Spleen (tissue), 11 donors: ENCODE measurements at regions not wholly inside any gene's neighbourhood (a gene's known extent, or its start where the extent isn't known, plus 50 kb on each side); places are given as distances from the start of the nearest gene placed in this dataset.

Experiments
- DNase-seq: peaks from one replicate; pipeline ENCODE4 v3.0.0-alpha.2; 2020
- H3K27ac ChIP-seq, 8 donors: fragments of 200-600 bp; sonication (generic) in 7 of 8; 1 replicate in 4 of 8; 2 replicates in 4 of 8; pipeline versions ENCODE4 v1.5.0 to v1.8.0; 2016 to 2021; ENCODE audit warnings: inconsistent platforms in 4 of 8, mild to moderate bottlenecking in 4 of 8, moderate library complexity in 1 of 8
- H3K27me3 ChIP-seq, 7 donors: fragments of 200-600 bp; sonication (generic) in 6 of 7; replicated peaks in 1 of 7; 1 replicate in 4 of 7; 2 replicates in 3 of 7; pipeline versions ENCODE4 v1.5.0 to v1.8.0; 2016 to 2021; ENCODE audit warnings: inconsistent platforms in 3 of 7, mild to moderate bottlenecking in 1 of 7
- H3K36me3 ChIP-seq, 6 donors: fragments of 200-600 bp; sonication (generic) in 5 of 6; 1 replicate in 4 of 6; 2 replicates in 2 of 6; pipeline versions ENCODE4 v1.5.0 to v1.8.0; 2016 to 2021; ENCODE audit warnings: inconsistent platforms in 2 of 6
- H3K4me1 ChIP-seq, 6 donors: fragments of 200-600 bp; sonication (generic) in 5 of 6; 1 replicate in 3 of 6; 2 replicates in 3 of 6; pipeline versions ENCODE4 v1.5.0 to v1.8.0; 2016 to 2021; ENCODE audit warnings: inconsistent platforms in 3 of 6
- H3K4me3 ChIP-seq, 8 donors: fragments of 200-600 bp; sonication (generic) in 7 of 8; 1 replicate in 4 of 8; 2 replicates in 4 of 8; pipeline versions ENCODE4 v1.5.0 to v1.8.0; 2016 to 2021; ENCODE audit warnings: inconsistent platforms in 4 of 8, mild to moderate bottlenecking in 4 of 8, moderate library complexity in 2 of 8
- H3K9me3 ChIP-seq, 8 donors: fragments of 200-600 bp; sonication (generic) in 7 of 8; 1 replicate in 4 of 8; 2 replicates in 4 of 8; pipeline versions ENCODE4 v1.5.0 to v1.8.0; 2016 to 2021; ENCODE audit warnings: inconsistent platforms in 4 of 8
- CTCF ChIP-seq, 11 experiments: fragments of 200-600 bp in 7 of 11; fragments of 450-650 bp in 4 of 11; sonication (generic) in 4 of 11; IDR thresholded peaks in 8 of 11; conservative IDR thresholded peaks in 3 of 11; 1 replicate in 7 of 11; 2 replicates in 4 of 11; pipeline versions ENCODE4 v1.4.0 to v1.8.0; 2016 to 2021; ENCODE audit warnings: antibody characterized with exemption in 11 of 11, inconsistent platforms in 4 of 11, mild to moderate bottlenecking in 1 of 11
- POLR2A ChIP-seq, 3 donors: fragments of 450-650 bp; IDR thresholded peaks; one replicate each; pipeline ENCODE4 v1.5.1; 2017; ENCODE audit warnings: antibody characterized with exemption in 3 of 3, mild to moderate bottlenecking in 1 of 3
- POLR2AphosphoS5 ChIP-seq, 3 donors: sonication (generic); formaldehyde crosslinking; IDR thresholded peaks; one replicate each; pipeline ENCODE4 v1.5.1; 2017; ENCODE audit warnings: antibody characterized with exemption in 3 of 3
- WGBS, 5 donors: extraction: QIAGEN DNeasy Blood & Tissue Kit in 3 of 5; methylation state at CpG; one replicate each; pipeline versions ENCODE4 v1.1.5 to v1.1.7; 2013 to 2018; 5-methylcytosine and 5-hydroxymethylcytosine counted together
- intact Hi-C: fragments of 100-400 bp; cut with DNase I; formaldehyde crosslinking; loops from one replicate; pipeline ENCODE4 v1.15.0; 2023; ENCODE audit warnings: low total_unique reads
- donor health status: healthy with polysubstance abuse.
- donor health status: DM: no; HTN: no; CAD: no; lungs with moderate emphysema.
- donor health status: DM: no; HTN: no; CAD: no.
- donor health status: Bipolar disorder and iron deficiency.
- donor health status: healthy.
- donor health status: DM: no; HTN: no; CAD: no.
- donor health status: DM: yes; HTN: yes; CAD: no.

DNA sequence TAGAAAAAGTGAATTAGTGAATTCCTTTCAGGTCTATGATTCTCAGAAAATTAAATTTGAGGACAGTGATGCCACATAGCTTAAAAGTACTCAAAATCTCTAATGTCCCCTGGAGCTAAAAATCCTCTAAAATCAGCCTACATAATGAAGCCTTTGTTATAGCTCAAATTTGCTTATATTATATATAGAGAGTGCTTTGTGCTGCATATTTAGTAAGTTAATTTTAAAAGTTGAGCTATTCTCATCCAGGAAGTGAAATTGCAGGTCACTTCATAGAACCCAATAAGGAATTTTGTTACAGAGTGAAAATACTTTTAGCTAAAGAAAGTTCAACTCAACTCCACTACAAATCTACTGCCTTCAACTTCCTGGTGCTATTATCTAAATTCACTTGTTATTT is 507.5 kb upstream of the MAP3K7 start:
- no peak for TF ChIP-seq POLR2A (IDR thresholded peaks at IDR 0.05)
- TF ChIP-seq POLR2AphosphoS5 (IDR thresholded peaks at IDR 0.05): no peak
- TF ChIP-seq CTCF (IDR thresholded peaks at IDR 0.05 in 8 of 11, conservative IDR thresholded peaks at IDR 0.05 in 3 of 11): no peak
- no peak for DNase-seq
- H3K27me3 ChIP-seq: no peaks in the 10 kb centered on the region
- H3K4me1 ChIP-seq: no peaks in the 10 kb centered on the region
- H3K4me3 ChIP-seq: no peak overlapping the region
- no peak overlapping the region for H3K27ac ChIP-seq
- intact Hi-C loops: no loop called here
- no peaks in the 10 kb centered on the region for H3K36me3 ChIP-seq
- no peaks in the 10 kb centered on the region for H3K9me3 ChIP-seq

GRCh38 chr6:91088976-91089375 is 502.1 kb upstream of the MAP3K7 start:
- Histone ChIP-seq H3K27ac (no peak overlapping the region), H3K36me3 (no peaks in the 10 kb centered on the region), H3K9me3 (no peaks in the 10 kb centered on the region), H3K4me3 (no peak overlapping the region), H3K27me3 (no peaks in the 10 kb centered on the region), H3K4me1 (no peaks in the 10 kb centered on the region)
- intact Hi-C loops: no loop called here
- 89 to 97% (median 92%) methylated on average over 2 of the region's 2 CpGs for WGBS, 5 donors
- DNase-seq: no peak
- TF ChIP-seq POLR2A (IDR thresholded peaks at IDR 0.05) (no peak), POLR2AphosphoS5 (IDR thresholded peaks at IDR 0.05) (no peak), CTCF (IDR thresholded peaks at IDR 0.05 in 8 of 11, conservative IDR thresholded peaks at IDR 0.05 in 3 of 11) (no peak)

GRCh38 chr6:91088515-91088914 is 501.6 kb upstream of the MAP3K7 start:
- intact Hi-C loops: no loop called here
- Histone ChIP-seq H3K4me3 (no peak overlapping the region), H3K27me3 (no peaks in the 10 kb centered on the region), H3K36me3 (no peaks in the 10 kb centered on the region), H3K4me1 (no peaks in the 10 kb centered on the region), H3K27ac (no peak overlapping the region), H3K9me3 (no peaks in the 10 kb centered on the region)
- TF ChIP-seq POLR2AphosphoS5 (IDR thresholded peaks at IDR 0.05): no peak
- no peak for TF ChIP-seq CTCF (IDR thresholded peaks at IDR 0.05 in 8 of 11, conservative IDR thresholded peaks at IDR 0.05 in 3 of 11)
- no peak for TF ChIP-seq POLR2A (IDR thresholded peaks at IDR 0.05)
- WGBS, 5 donors: 76 to 86% (median 80%) methylated on average over 1 of the region's 1 CpG
- DNase-seq: no peak

DNA sequence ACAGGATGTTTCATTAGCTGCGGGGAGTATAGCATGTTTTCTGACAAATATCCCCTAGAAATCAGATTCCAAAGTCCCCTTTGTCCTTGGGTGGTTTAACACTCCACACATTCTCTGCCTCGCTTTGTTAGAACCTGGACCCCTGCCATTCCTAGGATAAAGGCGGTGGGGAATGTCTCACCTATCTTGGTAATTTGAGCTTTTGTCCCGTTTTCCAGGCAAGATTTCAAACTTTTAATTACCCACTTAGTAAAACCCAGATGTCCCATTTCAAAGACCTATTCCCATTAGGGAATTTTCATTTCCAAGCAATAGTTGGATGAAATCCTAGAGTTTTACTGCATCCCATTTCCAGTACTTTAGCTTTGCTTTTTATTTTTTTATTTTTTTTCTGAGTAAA is 501.0 kb upstream of the MAP3K7 start:
- Histone ChIP-seq H3K36me3 (no peaks in the 10 kb centered on the region), H3K4me1 (no peaks in the 10 kb centered on the region), H3K27me3 (no peaks in the 10 kb centered on the region), H3K9me3 (no peaks in the 10 kb centered on the region), H3K27ac (no peak overlapping the region), H3K4me3 (no peak overlapping the region)
- 68 to 85% (median 78%) methylated on average over 4 of the region's 4 CpGs for WGBS, 5 donors
- intact Hi-C loops: no loop called here
- DNase-seq: no peak
- TF ChIP-seq CTCF (IDR thresholded peaks at IDR 0.05 in 8 of 11, conservative IDR thresholded peaks at IDR 0.05 in 3 of 11): no peak
- no peak for TF ChIP-seq POLR2A (IDR thresholded peaks at IDR 0.05)
- TF ChIP-seq POLR2AphosphoS5 (IDR thresholded peaks at IDR 0.05): no peak
